Tibial artery (tissue), 4 donors: ENCODE measurements at regions not wholly inside any gene's neighbourhood (a gene's known extent, or its start where the extent isn't known, plus 50 kb on each side); places are given as distances from the start of the nearest gene placed in this dataset.

Experiments
- DNase-seq, 2 donors: peaks; one replicate each; pipeline ENCODE4 v3.0.0-alpha.2; 2019
- H3K27ac ChIP-seq, 2 donors: fragments of 200-600 bp; sonication (generic) in 1 of 2; 1 replicate in 1 of 2; 2 replicates in 1 of 2; pipeline ENCODE4 v1.5.1; 2018 to 2019; ENCODE audit warnings: mild to moderate bottlenecking in 1 of 2
- H3K27me3 ChIP-seq, 2 donors: fragments of 200-600 bp; sonication (generic) in 1 of 2; one replicate each; pipeline versions ENCODE4 v1.5.1 to v1.6.0; 2016 to 2019
- H3K36me3 ChIP-seq, 3 donors: fragments of 200-600 bp; sonication (generic) in 2 of 3; one replicate each; pipeline ENCODE4 v1.5.1; 2016 to 2019; ENCODE audit warnings: mild to moderate bottlenecking in 2 of 3
- H3K4me1 ChIP-seq, 4 donors: fragments of 200-600 bp; sonication (generic) in 2 of 4; 1 replicate in 3 of 4; 2 replicates in 1 of 4; pipeline ENCODE4 v1.5.1; 2016 to 2019
- H3K4me3 ChIP-seq, 2 donors: fragments of 200-600 bp; sonication (generic) in 1 of 2; 1 replicate in 1 of 2; 2 replicates in 1 of 2; pipeline ENCODE4 v1.5.1; 2018 to 2019; ENCODE audit warnings: mild to moderate bottlenecking in 2 of 2
- H3K9me3 ChIP-seq, 3 donors: fragments of 200-600 bp; sonication (generic) in 1 of 3; one replicate each; pipeline ENCODE4 v1.5.1; 2016 to 2019
- CTCF ChIP-seq, 2 experiments: fragments of 200-600 bp in 1 of 2; fragments of 450-650 bp in 1 of 2; IDR thresholded peaks; one replicate each; pipeline ENCODE4 v1.5.1; 2017 to 2019; ENCODE audit warnings: antibody characterized with exemption in 2 of 2, mild to moderate bottlenecking in 1 of 2, moderate library complexity in 1 of 2
- intact Hi-C: fragments of 100-400 bp; cut with DNase I; formaldehyde crosslinking; loops from one replicate; pipeline ENCODE4 v1.15.0; 2023; ENCODE audit warnings: low total_unique reads

DNA sequence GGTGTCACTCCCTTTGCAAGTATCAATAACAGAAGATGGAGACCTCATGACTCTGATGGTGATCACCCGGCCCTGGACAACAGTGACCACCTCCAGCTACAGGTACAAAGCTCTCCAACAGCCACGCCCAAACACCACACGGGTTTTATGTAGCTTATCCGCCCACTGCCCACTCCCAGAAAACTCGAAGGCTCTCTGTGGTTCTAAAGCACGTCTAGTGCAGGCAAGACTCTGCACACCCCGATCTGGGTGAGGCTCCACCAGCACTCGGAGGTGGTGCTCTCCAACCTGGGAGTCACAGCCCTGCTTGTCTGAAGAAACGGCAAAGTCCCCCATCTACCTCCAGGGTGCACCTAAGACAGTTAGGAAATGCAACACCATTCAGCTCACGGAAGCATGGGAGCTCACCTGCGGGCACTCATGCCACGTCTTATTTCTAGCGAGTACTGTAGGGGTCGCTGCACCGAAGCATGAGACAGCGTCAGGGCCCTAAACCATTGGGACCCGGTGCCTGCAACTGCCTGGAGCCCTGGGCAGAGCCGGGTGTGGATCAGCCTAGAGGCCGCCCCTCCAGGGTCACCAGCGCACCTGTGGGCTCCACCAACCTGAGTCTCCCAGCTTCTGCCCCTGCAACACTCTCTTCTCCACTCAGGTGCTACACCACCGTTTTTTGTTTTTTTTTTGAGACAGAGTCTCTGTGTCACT lies 58.1 kb upstream of the ZNF354A start:
- intact Hi-C loops, result no loop called here
- Histone ChIP-seq H3K4me1 (no peaks in the 10 kb centered on the region), H3K9me3 (no peaks in the 10 kb centered on the region), H3K4me3 (no peak overlapping the region), H3K27ac (no peak overlapping the region), H3K36me3 (no peaks in the 10 kb centered on the region), H3K27me3 (peaks cover 0 to 2% of the 10 kb centered on the region in 2 donors)
- TF ChIP-seq CTCF (IDR thresholded peaks at IDR 0.05), result no peak
- no peak for DNase-seq

DNA sequence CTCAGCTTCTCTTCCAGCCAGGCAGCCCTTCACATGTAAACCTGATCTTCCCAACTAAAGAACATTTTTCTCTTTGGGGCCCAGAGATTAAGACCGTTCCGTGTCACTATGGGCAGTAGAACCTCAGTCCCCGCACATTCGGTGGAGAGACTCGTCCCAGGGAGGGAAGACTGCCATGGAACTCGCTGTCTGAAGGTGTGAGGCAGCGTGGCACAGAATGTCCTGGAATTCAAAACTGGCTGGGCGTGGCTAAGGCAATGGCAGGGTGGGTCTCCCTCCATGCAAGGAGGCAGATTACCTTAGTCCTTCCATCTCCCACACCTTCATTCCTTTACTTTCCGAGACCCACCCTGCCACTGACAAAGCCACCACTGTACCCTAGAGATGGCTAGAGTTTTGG lies 57.4 kb upstream of the ZNF354A start:
- Histone ChIP-seq H3K27ac (no peak overlapping the region), H3K4me3 (no peak overlapping the region), H3K9me3 (no peaks in the 10 kb centered on the region), H3K36me3 (no peaks in the 10 kb centered on the region), H3K27me3 (peaks cover 0 to 2% of the 10 kb centered on the region in 2 donors), H3K4me1 (no peaks in the 10 kb centered on the region)
- intact Hi-C loops, result no loop called here
- peak in 1 of 2 donors; percentile 3 for DNase-seq
- no peak for TF ChIP-seq CTCF (IDR thresholded peaks at IDR 0.05)

- no peak for DNase-seq
- H3K27me3 ChIP-seq, result peaks cover 0 to 2% of the 10 kb centered on the region in 2 donors
- no peak overlapping the region for H3K4me3 ChIP-seq
- intact Hi-C loops, result no loop called here
- no peak for TF ChIP-seq CTCF (IDR thresholded peaks at IDR 0.05)
- no peaks in the 10 kb centered on the region for H3K36me3 ChIP-seq
- no peak overlapping the region for H3K27ac ChIP-seq
- H3K9me3 ChIP-seq, result no peaks in the 10 kb centered on the region
- H3K4me1 ChIP-seq, result no peaks in the 10 kb centered on the region
Observed at GRCh38 chr5:178786859-178787499, 56.5 kb upstream of the ZNF354A start.

DNA sequence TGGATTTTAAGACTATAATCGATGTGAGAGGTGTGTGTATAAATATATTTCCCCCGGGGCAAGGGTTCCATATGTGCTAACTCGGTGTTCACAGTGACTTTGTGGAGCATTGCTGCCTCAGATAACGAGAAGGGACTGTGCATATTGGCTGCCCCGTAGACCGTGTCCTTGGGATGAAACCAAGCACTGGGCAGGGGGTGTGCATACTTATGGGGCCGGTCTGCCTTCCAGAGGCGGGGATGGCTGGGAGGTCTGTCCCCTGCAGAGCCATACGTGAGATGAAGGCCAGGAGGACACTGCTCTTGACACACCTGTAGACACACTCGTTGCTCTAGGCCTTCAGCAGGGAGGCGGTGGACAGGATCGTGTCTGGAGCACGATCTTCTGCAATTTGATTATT lies 56.0 kb upstream of the ZNF354A start:
- no peak for DNase-seq
- Histone ChIP-seq H3K9me3 (no peaks in the 10 kb centered on the region), H3K27ac (no peak overlapping the region), H3K36me3 (no peaks in the 10 kb centered on the region), H3K4me3 (no peak overlapping the region), H3K27me3 (peaks cover 0 to 2% of the 10 kb centered on the region in 2 donors), H3K4me1 (no peaks in the 10 kb centered on the region)
- TF ChIP-seq CTCF (IDR thresholded peaks at IDR 0.05), result no peak
- intact Hi-C loops, result no loop called here

DNA sequence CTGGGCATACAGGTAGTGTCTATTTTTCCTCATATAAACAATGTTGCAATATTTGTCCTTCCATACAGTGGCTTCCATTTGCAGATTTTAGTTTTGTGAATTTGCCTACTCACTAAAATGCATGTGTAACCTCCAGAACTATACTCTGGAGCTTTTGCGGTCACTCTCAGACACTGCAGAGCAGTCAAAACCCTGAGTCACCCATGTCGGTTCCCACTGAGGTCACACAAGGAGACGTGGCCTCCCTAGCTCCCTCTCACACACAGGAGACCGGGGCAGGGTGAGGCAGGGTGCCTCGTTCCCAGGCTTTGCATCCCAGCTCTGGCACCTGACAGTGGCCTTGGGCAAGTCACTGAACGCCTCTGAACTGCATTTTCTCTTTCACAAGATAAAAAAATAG lies 55.5 kb upstream of the ZNF354A start:
- no peaks in the 10 kb centered on the region for H3K9me3 ChIP-seq
- no peaks in the 10 kb centered on the region for H3K4me1 ChIP-seq
- no peak for DNase-seq
- intact Hi-C loops, result no loop called here
- H3K4me3 ChIP-seq, result no peak overlapping the region
- TF ChIP-seq CTCF (IDR thresholded peaks at IDR 0.05), result no peak
- peaks cover 0 to 2% of the 10 kb centered on the region in 2 donors for H3K27me3 ChIP-seq
- H3K36me3 ChIP-seq, result no peaks in the 10 kb centered on the region
- H3K27ac ChIP-seq, result no peak overlapping the region
